Neural progenitor cell (in vitro differentiated cells): ENCODE measurements at regions not wholly inside any gene's neighbourhood (a gene's known extent, or its start where the extent isn't known, plus 50 kb on each side); places are given as distances from the start of the nearest gene placed in this dataset.

Source experiments
- CTCF ChIP-seq: fragments of 200-600 bp; sonication (generic); IDR thresholded peaks from 2 replicates; pipeline ENCODE4 v1.5.1; 2017; ENCODE audit warnings: antibody characterized with exemption, mild to moderate bottlenecking
- EZH2 ChIP-seq: fragments of 200-600 bp; sonication (generic); IDR thresholded peaks from 2 replicates; pipeline ENCODE4 v1.6.1; 2017; ENCODE audit warnings: antibody characterized with exemption, mild to moderate bottlenecking, moderate library complexity
- EZH2phosphoT487 ChIP-seq: fragments of 200-600 bp; sonication (generic); IDR thresholded peaks from 2 replicates; pipeline ENCODE4 v1.6.1; 2017; ENCODE audit warnings: antibody characterized with exemption

- TF ChIP-seq CTCF (no peak), EZH2 (no peak), EZH2phosphoT487 (no peak)
Observed at GRCh38 chr17:65374966-65375365, 186.5 kb downstream of the AXIN2 start.
